H1 (cell line): ENCODE measurements at regions not wholly inside any gene's neighbourhood (a gene's known extent, or its start where the extent isn't known, plus 50 kb on each side); places are given as distances from the start of the nearest gene placed in this dataset.

Experiments
- CHD1 ChIP-seq: IDR thresholded peaks from 2 replicates; pipeline ENCODE4 v1.6.1; 2012; ENCODE audit warnings: low read depth, low read length, improper control_type of control experiment
- CHD7 ChIP-seq: fragments of 300-600 bp; sonication (generic); IDR thresholded peaks from 2 replicates; pipeline ENCODE4 v1.7.1; 2012; ENCODE audit warnings: low read length, moderate library complexity, mild to moderate bottlenecking, inconsistent platforms; ENCODE audit not compliant: insufficient replicate concordance
- MAX ChIP-seq: IDR thresholded peaks from 2 replicates; pipeline ENCODE4 v1.6.1; 2012; ENCODE audit warnings: inconsistent platforms
- NANOG ChIP-seq: IDR thresholded peaks from 2 replicates; pipeline ENCODE4 v1.6.1; 2011; ENCODE audit warnings: low read length, low read depth, mild to moderate bottlenecking, inconsistent platforms; ENCODE audit not compliant: insufficient read depth, poor library complexity, severe bottlenecking
- POU5F1 ChIP-seq: IDR thresholded peaks from 2 replicates; pipeline ENCODE4 v1.6.1; 2011; ENCODE audit warnings: low read depth, mild to moderate bottlenecking, low read length, moderate library complexity
- SAP30 ChIP-seq: fragments of 300-600 bp; sonication (generic); IDR thresholded peaks from 2 replicates; pipeline ENCODE4 v1.7.1; 2012; ENCODE audit warnings: low read length, moderate library complexity, mild to moderate bottlenecking, inconsistent platforms; ENCODE audit not compliant: insufficient read depth, insufficient replicate concordance
- SP4 ChIP-seq: IDR thresholded peaks from 2 replicates; pipeline ENCODE4 v1.6.1; 2012; ENCODE audit warnings: low read length, inconsistent platforms

GRCh38 chr13:84263354-84264069, 381.2 kb upstream of the SLITRK1 start (continued):
- TF ChIP-seq CHD7 (no peak), CHD1 (no peak), POU5F1 (no peak), SP4 (no peak), MAX (no peak), NANOG (no peak), SAP30 (no peak)
